Suppressor macrophage treated with lipopolysaccharide for 1 hour (primary cell): ENCODE measurements at regions not wholly inside any gene's neighbourhood (a gene's known extent, or its start where the extent isn't known, plus 50 kb on each side); places are given as distances from the start of the nearest gene placed in this dataset.
"Not testable (repeated sequence)": the region's sequence is repeated elsewhere in the genome, so short reads cannot be mapped to it uniquely, and the experiment has no call there.

ENCODE experiments used
- DNase-seq, 3 donors: peaks; one replicate each; pipeline ENCODE4 v3.0.0-alpha.2; 2020 to 2022

DNA sequence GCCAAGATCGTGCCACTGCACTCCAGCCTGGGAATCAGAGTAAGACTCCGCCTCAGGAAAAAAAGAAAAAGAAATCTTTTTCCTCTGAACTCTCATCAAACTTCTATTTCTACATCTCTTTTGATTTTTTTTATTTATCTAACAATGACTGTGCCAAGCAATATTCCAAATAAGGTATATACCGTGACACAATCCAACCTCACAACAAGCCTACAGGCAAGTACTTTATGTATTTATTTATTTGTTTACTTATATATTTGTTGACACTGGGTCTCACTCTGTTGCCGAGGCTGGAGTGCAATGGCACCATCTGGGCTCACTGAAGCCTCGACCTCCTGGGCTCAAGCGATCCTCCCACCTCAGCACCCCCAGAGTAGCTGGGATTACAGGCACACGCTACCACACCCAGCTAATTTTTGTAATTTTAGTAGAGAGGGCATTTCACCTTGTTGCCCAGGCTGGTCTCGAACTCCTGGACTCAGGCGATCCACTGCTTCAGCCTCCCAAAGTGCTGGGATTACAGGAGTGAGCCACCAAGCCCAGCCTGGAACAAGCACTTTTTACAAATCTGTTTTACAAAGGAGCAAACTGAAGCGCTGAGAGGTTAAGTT is 94.9 kb upstream of the CHD2 start:
- no peak for DNase-seq

DNA sequence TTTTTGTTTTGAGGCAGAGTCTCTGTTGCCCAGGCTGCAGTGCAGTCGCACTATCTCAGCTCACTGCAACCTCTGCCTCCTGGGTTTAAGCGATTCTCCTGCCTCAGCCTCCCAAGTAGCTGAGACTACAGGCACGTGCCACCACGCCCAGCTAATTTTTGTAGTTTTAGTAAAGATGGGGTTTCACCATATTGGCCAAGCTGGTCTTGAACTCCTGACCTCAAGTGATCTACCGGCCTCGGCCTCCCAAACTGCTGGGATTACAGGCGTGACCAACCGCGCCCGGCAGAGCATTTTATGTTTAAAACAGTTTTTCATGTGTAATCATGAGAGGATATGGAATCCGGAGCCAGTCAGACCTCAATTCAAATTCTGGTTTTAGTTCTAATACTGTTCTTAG is 94.0 kb upstream of the CHD2 start:
- not testable (repeated sequence) for DNase-seq

GRCh38 chr15:92806763-92807162 is 93.4 kb upstream of the CHD2 start:
- DNase-seq = no peak

DNA sequence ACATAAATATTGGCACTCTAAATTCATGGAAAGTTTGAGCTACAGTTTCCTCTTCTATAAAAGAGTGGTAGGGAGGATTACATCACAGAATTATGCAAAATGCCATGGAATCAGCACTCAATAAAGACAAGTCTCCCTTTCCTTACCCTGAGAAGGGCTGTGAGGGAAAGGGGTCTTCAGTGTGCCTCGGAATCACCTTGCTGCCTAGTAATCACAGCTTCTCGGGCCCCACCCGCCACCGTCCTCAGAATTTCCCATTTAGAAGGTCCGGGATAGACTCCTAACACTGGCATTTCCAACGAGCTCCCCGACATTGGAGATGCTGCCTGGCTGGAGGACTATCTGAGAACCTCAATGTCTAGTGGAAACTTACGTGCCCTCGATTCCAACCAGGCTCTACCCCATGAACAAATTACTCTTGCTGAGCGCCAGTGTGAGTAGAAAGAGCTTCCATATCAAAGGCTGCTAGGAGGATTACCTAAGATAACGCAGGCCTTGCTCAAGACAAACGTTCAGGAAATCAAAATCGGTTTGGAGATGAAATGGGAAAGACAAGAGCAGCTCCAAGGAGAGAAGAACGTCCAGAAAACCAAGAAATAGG is 92.1 kb upstream of the CHD2 start:
- DNase-seq = peak; percentile 70 to 88 (median 85)

GRCh38 chr15:92808598-92809063 is 91.5 kb upstream of the CHD2 start:
- peak in 2 of 3 donors; percentile 55 to 66 for DNase-seq

DNA sequence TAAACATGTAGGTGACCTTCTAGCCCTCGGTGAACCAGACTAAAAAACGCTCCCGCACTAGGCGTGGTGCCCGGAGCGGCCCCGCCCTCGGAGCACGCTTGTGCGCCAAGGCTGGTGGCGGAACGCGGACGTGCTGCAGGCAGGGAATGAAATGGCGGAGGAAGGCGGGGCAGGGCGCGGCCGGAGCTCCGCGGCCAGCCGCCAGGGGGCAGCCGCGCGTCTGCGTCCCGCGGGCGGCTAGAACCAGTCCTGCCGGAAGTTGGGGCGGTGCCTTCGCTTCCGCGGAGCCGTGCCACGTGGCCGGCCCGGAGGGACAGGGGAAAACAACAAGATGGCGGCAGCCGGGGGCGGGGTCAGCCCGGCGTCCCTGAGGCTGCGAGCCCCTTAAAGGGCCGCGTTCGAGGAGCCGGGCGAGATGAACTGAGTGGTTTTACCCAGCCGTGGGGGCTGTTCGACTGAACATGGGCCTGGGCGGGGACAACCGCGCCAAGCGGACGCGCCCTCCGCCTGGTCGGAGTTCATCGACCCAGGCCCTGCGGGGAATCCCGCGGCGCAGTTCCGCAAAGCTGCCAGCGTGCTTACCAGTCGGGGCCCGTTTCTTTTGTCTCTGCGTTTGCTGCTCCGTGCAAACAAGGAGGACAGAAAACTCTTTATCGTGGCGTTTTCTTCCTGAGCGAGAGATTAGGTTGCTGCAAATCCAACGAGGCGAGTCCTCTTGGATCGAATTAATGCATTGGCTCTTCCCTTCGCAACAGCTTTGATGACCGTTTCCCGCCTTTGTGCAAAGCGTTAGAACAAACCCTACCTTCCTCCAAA is 90.9 kb upstream of the CHD2 start:
- DNase-seq = peak; percentile 98 to 99 (median 98)

- peak; percentile 65 to 72 (median 65) for DNase-seq
Observed at GRCh38 chr15:92809880-92810361, 90.2 kb upstream of the CHD2 start.

GRCh38 chr15:92810418-92811138 is 89.5 kb upstream of the CHD2 start:
- DNase-seq = peak; percentile 60 to 67 (median 65)

GRCh38 chr15:92811148-92811913 is 88.8 kb upstream of the CHD2 start:
- peak in 1 of 3 donors; percentile 16 for DNase-seq

DNA sequence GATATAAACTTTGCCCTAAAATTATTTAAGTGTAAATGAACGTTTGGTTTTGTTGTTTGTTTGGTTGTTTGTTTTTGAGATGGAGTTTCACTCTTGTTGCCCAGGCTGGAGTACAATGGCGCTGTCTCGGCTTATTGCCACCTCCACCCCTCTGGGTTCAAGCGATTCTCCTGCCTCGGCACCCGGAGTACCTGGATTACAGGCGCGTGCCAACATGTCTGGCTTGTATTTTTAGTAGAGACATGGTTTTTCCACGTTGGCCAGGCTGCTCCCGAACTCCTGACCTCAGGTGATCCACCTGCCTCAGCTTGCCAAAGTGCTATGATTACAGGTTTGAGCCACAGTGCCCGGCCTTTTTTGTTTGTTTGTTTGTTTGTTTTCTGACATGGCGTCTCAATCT is 87.9 kb upstream of the CHD2 start:
- DNase-seq = peak in 1 of 3 donors; percentile 12

GRCh38 chr15:92813485-92813884 is 86.6 kb upstream of the CHD2 start:
- DNase-seq = no peak

GRCh38 chr15:92817339-92817886 is 82.7 kb upstream of the CHD2 start:
- DNase-seq = peak; percentile 55 to 71 (median 68)

DNA sequence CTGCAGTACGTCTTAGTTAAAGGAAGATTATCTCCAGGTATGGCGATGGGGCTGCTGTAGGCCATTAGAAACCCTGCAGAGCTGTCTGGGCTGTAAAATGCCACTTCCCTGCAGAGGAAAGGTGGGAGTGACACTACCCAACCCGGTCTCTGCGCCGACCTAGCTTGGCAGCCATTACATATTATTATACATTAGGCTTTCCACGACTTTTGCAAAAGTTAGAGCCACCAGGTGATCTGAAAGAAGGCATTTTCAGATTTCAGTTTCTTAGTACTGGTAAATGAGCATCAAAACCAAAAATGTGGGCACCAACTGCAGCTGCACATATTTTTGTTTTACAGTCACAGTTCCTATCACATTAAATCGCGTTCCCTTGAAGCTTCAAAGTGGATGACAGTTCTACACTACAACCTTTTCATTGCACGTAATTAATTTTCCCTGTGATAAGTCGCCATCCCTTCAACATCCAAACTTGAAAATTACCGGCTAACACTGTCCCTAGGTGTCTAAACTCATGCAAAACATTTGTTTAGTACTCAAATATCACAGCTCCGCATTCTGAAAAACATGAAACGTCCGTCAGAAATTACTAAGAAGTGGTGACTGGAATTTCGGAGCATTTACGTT is 81.4 kb upstream of the CHD2 start:
- no peak for DNase-seq

DNA sequence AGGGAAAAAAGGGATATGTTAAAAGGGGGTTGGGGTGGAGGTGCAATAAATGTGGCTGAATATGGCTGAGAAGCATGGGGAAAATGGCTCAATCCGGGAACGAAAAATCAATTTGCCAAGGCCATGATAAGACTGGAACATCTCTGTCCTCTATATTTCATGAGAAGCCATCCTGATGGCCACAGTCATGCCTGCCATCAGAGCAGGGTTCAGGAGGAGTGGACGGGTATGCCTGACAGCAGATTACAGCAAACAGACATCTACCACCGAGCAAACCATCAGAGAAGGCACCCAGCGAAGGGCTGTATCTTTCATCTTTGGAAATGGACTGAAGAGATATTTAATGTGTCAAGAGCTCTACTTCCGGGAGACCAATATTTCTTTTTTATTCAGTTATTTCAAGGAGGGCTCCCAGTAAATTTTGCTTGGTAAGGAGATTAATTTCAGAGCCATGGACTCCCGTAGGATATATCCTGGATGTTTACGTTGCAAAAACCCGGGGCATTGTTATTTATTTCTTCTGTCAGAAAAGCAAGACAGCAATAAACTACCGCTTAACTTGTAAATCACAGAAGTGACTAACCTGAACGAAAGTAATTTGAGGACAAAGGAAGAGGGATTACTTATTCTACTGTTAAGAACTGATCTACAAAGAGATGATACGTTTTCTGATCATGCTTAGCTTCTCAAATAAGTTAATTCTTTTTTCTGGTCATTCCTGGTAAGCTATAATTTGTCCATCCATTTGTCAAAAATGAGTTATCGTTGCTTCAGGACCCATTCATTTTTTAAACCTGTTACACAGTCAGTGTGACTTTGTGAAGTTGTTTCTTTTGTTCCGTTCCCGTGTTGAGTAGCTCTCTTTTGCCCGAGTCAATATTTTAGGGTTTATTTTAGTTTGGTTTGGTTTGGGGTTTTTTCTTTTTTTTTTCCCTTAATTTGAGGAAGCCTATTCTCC is 80.6 kb upstream of the CHD2 start:
- DNase-seq = no peak

DNA sequence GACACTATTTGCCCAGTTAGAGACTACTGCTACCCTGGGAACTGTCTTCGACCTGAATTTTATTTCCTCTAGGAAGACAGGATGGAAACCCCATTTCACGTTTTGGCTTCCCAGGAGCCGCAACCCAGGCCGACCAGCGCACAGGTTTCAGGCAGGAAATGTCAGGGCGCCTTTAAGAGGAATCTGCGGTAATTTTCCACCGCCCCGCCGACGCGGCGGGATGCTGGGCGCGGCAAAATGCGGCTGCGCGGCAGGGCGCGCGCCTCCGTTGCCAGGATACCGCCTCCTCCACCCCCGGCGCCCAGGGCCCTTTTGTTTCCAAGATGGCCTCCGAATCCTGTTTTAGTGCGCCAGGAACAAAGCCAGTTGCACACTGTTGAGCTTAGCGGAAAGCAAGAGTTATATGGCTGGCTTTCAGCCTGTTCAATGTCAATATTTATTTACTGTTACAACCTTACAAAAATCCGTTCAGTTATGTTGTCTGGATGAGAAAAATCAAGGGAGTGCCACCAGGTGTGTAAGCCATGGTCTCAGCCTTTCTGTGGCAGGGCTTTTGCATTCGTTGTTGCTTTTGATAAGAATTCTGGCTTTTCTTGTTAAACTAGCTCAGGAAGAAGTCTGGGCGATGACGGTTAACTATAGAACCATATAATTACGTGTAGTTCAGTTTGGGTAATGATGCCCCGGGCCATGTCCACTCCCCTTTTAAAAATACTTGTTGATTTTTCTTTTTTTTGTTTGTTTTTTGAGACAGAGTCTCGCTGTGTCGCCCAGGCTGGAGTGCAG is 79.7 kb upstream of the CHD2 start:
- peak; percentile 89 to 96 (median 95) for DNase-seq

DNA sequence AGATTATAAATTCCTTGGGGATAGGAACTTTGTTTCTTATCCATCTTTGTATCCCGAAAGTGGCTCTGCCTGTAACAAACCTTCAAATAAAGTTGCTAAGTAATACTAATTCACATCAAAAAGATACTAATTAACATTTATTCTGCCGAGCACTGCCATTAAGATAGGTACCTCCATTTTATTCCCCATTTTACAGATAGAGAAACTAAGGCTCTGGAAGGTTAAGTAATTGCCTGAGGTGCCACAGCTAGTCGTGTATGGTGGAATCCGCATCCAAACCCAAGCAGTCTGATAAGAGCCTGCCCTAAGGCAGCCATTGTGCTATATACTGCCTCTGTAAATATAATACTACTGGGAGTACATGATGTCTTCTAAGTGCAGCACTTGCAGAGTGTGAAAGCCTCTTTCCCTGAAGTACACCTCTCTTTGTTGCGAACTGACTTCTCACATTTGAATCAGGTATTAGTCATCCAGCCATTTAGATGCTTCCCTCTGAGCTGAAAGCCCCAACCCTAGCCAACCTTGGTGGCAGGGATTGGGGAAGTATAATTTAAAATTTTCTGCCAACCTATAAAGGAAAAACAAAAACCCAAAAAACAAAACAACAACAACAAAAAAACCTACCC is 78.5 kb upstream of the CHD2 start:
- peak; percentile 43 to 66 (median 51) for DNase-seq

DNA sequence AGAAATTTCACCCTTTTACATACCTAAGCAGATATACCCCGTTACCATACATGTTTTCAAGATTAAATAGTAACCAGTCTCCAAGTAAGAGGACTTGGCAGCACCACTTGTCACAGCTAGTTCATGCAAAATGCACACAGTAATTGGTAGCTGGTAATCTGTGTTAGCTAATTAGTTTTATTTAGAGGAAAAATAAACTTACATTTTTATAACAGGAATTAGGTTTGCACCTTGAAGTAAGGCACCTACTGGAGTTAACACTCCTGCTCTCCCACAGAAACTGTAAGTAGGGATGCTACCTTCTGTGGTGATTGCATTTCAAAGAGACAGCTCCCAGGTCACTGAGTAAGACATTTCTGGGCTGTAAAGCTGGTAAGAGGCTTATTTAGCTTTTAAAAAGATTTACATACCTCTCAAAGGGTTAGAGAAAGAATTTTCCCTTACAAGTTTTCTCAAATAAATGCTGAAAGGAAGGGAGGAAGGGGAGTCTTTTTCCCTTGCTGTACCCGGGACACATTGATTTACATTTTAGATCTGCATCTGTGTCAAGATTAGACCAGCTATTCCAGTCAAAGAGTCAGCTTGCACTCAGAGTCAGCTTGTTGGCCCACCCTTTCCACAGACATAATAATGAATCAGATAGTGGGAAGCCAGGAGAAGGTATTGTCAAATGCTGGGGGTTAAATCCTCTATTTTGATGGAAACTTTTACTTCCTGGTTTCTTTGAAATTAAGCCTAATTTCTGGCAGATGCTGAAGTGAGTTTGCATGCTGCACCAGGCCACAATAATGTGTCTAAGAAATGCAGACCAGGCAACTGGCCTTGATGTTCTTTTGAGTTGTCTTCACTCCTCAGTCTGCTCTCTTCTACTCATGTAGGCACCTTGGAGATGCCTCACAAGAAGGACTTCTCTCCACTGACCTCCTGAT is 77.6 kb upstream of the CHD2 start:
- DNase-seq = no peak

DNA sequence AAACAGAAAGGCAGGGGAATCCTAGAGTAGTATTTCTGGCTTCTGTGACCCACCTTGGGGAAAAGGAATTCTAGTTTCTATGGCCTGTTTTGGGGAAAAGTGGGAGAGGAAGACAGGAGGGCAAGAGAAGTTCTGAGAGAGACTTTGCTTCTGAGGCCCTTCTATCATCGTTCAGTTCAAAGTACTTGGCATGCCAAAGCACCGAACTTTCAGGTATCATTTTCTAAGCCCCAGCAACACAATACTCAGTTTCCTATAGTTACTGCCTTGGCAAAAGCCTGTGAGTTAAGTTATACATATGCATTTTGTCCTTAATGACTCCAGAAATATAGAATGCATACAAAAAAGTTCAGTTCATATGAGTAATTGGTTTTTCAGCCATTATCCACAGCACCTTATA is 74.1 kb upstream of the CHD2 start:
- DNase-seq = no peak
